ENCODE measurements at regions not wholly inside any gene's neighbourhood (a gene's known extent, or its start where the extent isn't known, plus 50 kb on each side); places are given as distances from the start of the nearest gene placed in this dataset.

DNA sequence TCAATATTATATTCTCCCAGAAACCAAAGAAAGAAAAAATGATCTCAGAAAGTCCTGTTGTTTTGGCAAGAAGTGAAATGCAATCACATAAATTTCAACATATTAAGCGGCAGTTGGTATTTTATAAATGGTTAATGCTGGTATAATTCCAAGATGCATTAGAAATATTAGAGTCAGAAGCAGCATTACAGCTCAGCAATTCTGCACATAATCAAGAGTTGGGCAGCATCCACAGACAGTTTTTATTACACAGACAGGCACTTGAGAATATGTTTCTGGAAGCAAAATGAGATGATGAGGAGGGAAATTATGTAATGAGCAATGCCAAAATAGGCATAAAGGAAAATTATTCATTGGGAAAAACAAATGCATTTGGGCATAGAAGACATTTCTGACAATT is 148.1 kb downstream of the KCNJ2 start:
- TF ChIP-seq POLR2A (IDR thresholded peaks at IDR 0.05; ENCODE audit: low read depth, low read length) = no peak
- no peak for TF ChIP-seq TAF1 (IDR thresholded peaks at IDR 0.05; ENCODE audit: borderline replicate concordance, low read depth, low read length)
